Nephron progenitor cell (in vitro differentiated cells): ENCODE measurements at regions not wholly inside any gene's neighbourhood (a gene's known extent, or its start where the extent isn't known, plus 50 kb on each side); places are given as distances from the start of the nearest gene placed in this dataset.

Source experiments
- DNase-seq: peaks from one replicate; pipeline ENCODE4 v3.0.0; 2021
- H3K27ac Mint-ChIP-seq: 2 replicates; pipeline ENCODE4 v1.8.0; 2021; ENCODE audit warnings: mild to moderate bottlenecking, moderate library complexity, mixed read lengths
- H3K27me3 Mint-ChIP-seq: 2 replicates; pipeline ENCODE4 v1.8.0; 2021; ENCODE audit warnings: mild to moderate bottlenecking, low read depth, mixed read lengths; ENCODE audit not compliant: poor library complexity
- H3K36me3 Mint-ChIP-seq: 2 replicates; pipeline ENCODE4 v1.8.0; 2021; ENCODE audit warnings: low read depth, mixed read lengths
- H3K4me1 Mint-ChIP-seq: 2 replicates; pipeline ENCODE4 v1.8.0; 2021; ENCODE audit warnings: mixed read lengths
- H3K4me3 Mint-ChIP-seq: 2 replicates; pipeline ENCODE4 v1.8.0; 2021; ENCODE audit warnings: mild to moderate bottlenecking, moderate library complexity, mixed read lengths
- H3K9me3 Mint-ChIP-seq: 2 replicates; pipeline ENCODE4 v1.8.0; 2021; ENCODE audit warnings: mild to moderate bottlenecking, moderate library complexity, mixed read lengths
- CTCF ChIP-seq: fragments of 200-600 bp; sonication (generic); IDR thresholded peaks from 2 replicates; pipeline ENCODE4 v1.5.0; 2021; ENCODE audit warnings: antibody characterized with exemption

GRCh38 chr9:135294836-135295235 is 184.7 kb upstream of the PPP1R26 start:
- Mint-ChIP-seq H3K9me3 (no peaks in the 10 kb centered on the region), H3K4me1 (peaks cover 34% of the 10 kb centered on the region), H3K4me3 (no peak overlapping the region), H3K27ac (no peak overlapping the region), H3K36me3 (no peaks in the 10 kb centered on the region), H3K27me3 (peaks cover 20% of the 10 kb centered on the region)
- no peak for DNase-seq
- no peak for TF ChIP-seq CTCF

- Mint-ChIP-seq H3K27ac (no peak overlapping the region), H3K27me3 (peaks cover 25% of the 10 kb centered on the region), H3K4me1 (peaks cover 25% of the 10 kb centered on the region), H3K36me3 (no peaks in the 10 kb centered on the region), H3K9me3 (no peaks in the 10 kb centered on the region), H3K4me3 (no peak overlapping the region)
- no peak for TF ChIP-seq CTCF
- DNase-seq: no peak
These were observed 183.9 kb upstream of the PPP1R26 start for GRCh38 chr9:135295551-135296300.

DNA sequence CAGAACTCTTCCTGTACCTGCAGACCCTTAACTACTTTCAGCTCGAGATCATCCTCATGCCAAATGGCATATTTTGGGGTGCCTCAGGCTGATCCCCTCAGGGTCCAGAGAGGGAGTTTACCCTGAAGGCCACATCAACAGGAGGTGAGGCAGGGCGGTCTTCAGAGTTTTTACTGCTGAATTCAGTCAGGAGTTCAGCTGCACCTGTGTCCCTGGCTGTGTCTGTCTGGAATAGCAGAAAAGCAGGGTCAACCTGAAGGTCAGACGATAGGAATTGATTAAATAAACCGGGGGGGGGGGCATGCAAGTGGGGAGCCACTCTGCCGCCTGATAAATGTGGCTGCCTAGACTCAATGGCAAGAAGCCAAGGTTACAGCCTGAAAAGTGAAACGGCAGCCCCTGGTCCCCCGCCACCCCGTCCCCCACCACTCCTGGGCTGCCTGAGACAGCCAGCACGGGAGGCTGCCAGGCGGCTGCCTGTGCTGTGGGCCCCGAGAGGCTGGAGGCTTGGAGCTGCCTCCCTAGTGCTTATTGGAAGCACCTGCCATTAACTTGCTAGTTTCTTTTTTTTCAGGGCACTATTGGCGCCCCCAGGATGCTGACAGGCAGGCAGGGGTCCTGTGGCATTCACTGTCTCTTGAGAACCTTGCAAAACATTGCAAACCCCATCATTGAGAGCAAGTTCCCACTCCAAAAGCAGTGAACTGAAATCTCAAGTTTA is 182.7 kb upstream of the PPP1R26 start:
- no peak for TF ChIP-seq CTCF
- Mint-ChIP-seq H3K4me1 (peaks cover 15% of the 10 kb centered on the region), H3K9me3 (no peaks in the 10 kb centered on the region), H3K36me3 (no peaks in the 10 kb centered on the region), H3K27ac (no peak overlapping the region), H3K27me3 (peaks cover 25% of the 10 kb centered on the region), H3K4me3 (no peak overlapping the region)
- DNase-seq: no peak

DNA sequence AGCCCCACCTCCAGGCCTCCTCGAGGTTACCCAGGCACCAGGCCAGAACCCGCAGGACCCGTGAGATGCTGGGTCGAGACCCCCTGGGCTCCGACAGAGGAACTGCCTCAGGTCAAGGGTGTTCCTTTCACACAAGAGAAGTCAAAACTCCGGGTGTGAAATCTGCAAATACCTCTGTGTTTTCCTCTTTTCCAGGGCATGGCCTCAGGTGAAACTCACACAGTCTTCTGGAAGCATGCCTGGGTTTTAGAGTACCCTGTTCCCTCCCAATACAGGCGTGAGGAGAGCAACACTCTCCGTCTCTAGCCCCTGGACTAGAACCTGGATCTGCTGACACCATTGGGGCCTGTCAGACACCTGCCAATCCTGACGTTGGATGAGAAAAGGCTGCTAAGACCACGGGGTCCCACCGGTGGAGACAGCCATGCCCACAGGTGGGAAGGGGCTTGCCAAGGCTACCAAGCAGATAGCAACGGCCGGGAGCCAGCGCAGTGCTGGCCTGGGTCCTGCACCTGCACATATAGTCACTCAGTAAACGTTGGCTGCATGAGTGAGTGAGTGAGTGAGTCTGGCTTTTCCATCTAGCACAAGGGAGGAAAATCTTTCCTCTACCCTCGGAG is 182.0 kb upstream of the PPP1R26 start:
- DNase-seq: no peak
- no peak overlapping the region for H3K4me3 Mint-ChIP-seq
- peaks cover 9% of the 10 kb centered on the region for H3K4me1 Mint-ChIP-seq
- H3K27ac Mint-ChIP-seq: no peak overlapping the region
- H3K9me3 Mint-ChIP-seq: no peaks in the 10 kb centered on the region
- no peaks in the 10 kb centered on the region for H3K36me3 Mint-ChIP-seq
- no peak for TF ChIP-seq CTCF
- H3K27me3 Mint-ChIP-seq: peaks cover 29% of the 10 kb centered on the region

DNA sequence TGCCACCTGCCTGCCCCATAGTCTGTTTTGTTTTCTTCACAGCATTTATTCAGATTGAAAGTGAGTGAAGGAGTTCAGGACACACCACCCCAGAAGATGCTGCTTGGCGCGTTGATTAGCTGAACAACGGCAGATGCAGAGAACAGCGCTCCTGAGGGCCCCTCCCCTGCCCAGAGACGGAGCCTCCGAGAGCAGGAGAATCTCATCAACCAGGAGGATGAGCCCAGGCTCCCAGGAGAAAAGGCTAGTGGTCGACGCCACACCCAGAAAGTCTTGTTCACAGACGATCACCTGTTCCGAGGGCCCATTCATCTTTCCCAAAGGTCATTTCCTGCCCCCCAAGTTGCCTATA is 180.4 kb upstream of the PPP1R26 start:
- Mint-ChIP-seq H3K4me1 (no peaks in the 10 kb centered on the region), H3K36me3 (no peaks in the 10 kb centered on the region), H3K27ac (no peak overlapping the region), H3K27me3 (peaks cover 33% of the 10 kb centered on the region), H3K9me3 (no peaks in the 10 kb centered on the region), H3K4me3 (no peak overlapping the region)
- no peak for TF ChIP-seq CTCF
- DNase-seq: no peak
